Transverse colon (tissue), 3 donors: ENCODE measurements at regions not wholly inside any gene's neighbourhood (a gene's known extent, or its start where the extent isn't known, plus 50 kb on each side); places are given as distances from the start of the nearest gene placed in this dataset.

Experiments
- POLR2A ChIP-seq: fragments of 450-650 bp; IDR thresholded peaks from one replicate; pipeline ENCODE4 v1.6.1; 2016; ENCODE audit warnings: antibody characterized with exemption, mild to moderate bottlenecking, moderate library complexity
- TF ChIP-seq, protein P1 (sequence below), 5 experiments: fragments of 200-600 bp in 3 of 5; fragments of 450-650 bp in 2 of 5; sonication (generic) in 3 of 5; IDR thresholded peaks; 1 replicate in 2 of 5; 2 replicates in 3 of 5; pipeline ENCODE4 v1.5.1; 2016 to 2017; ENCODE audit warnings: antibody characterized with exemption in 5 of 5, inconsistent platforms in 3 of 5, mild to moderate bottlenecking in 2 of 5, moderate library complexity in 1 of 5

DNA sequence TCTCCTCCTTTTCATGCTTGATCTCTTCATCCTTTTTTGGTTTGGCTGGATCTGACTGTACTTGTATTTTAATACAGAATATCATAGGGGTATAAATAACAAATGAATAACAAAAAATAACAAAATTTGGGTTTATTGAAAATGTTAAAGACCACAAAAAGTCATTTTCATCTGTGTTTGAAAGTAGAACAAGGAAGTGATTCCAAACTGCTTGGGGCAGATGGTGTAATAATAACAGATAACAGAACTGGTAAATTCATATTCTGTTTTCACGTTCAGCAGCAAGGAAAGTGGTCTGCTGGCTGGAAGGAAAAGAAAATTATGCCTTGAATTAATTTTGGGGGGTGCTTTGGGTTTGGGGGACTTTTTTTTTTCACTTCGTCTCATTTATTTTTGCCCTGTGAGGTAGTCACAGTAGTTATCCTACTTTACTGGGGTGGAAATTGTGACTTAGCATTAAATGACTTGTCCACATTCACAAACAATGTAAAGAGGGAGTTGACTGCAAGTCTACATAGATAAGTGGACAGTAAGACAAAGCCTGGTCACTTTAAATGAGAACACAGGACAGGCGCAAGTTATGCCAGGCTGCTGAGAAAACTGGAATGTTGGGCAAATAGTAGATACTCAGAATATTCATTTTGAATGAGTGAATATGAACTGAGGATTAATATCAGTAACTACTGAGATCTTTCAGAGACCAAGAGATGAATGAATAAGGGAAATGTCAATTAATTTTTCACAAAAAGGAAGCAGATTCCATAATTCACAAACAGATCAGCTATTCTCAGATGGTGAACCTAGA, 193.9 kb upstream of the CITED2 start:
- TF ChIP-seq, protein P1, sequence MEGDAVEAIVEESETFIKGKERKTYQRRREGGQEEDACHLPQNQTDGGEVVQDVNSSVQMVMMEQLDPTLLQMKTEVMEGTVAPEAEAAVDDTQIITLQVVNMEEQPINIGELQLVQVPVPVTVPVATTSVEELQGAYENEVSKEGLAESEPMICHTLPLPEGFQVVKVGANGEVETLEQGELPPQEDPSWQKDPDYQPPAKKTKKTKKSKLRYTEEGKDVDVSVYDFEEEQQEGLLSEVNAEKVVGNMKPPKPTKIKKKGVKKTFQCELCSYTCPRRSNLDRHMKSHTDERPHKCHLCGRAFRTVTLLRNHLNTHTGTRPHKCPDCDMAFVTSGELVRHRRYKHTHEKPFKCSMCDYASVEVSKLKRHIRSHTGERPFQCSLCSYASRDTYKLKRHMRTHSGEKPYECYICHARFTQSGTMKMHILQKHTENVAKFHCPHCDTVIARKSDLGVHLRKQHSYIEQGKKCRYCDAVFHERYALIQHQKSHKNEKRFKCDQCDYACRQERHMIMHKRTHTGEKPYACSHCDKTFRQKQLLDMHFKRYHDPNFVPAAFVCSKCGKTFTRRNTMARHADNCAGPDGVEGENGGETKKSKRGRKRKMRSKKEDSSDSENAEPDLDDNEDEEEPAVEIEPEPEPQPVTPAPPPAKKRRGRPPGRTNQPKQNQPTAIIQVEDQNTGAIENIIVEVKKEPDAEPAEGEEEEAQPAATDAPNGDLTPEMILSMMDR (IDR thresholded peaks at IDR 0.05) = no peak
- no peak for TF ChIP-seq POLR2A
